Esophagus (tissue), 2 donors: ENCODE measurements at regions not wholly inside any gene's neighbourhood (a gene's known extent, or its start where the extent isn't known, plus 50 kb on each side); places are given as distances from the start of the nearest gene placed in this dataset.

Experiments used
- H3K27ac ChIP-seq, 2 donors: one replicate each; pipeline ENCODE4 v1.5.1; 2013; ENCODE audit warnings: low read depth in 2 of 2, mild to moderate bottlenecking in 2 of 2, inconsistent platforms in 1 of 2, low read length in 1 of 2, moderate library complexity in 1 of 2
- H3K27me3 ChIP-seq, 2 donors: one replicate each; pipeline ENCODE4 v1.6.1; 2013; ENCODE audit warnings: low read length in 2 of 2, control low read depth in 1 of 2, mild to moderate bottlenecking in 1 of 2; ENCODE audit not compliant: insufficient read depth in 2 of 2, control insufficient read depth in 1 of 2
- H3K36me3 ChIP-seq, 2 donors: one replicate each; pipeline ENCODE4 v1.6.1; 2013; ENCODE audit warnings: low read length in 1 of 2; ENCODE audit not compliant: control insufficient read depth in 2 of 2, insufficient read depth in 2 of 2
- H3K4me1 ChIP-seq, 2 donors: one replicate each; pipeline ENCODE4 v1.6.1; 2013; ENCODE audit warnings: low read length in 1 of 2; ENCODE audit not compliant: control insufficient read depth in 2 of 2, insufficient read depth in 2 of 2
- H3K4me3 ChIP-seq, 2 donors: one replicate each; pipeline ENCODE4 v1.5.1; 2013; ENCODE audit warnings: low read length in 2 of 2, mild to moderate bottlenecking in 2 of 2, low read depth in 1 of 2, moderate library complexity in 1 of 2
- H3K9me3 ChIP-seq, 2 donors: one replicate each; pipeline ENCODE4 v1.6.1; 2013; ENCODE audit warnings: mild to moderate bottlenecking in 2 of 2, low read depth in 1 of 2, low read length in 1 of 2, moderate library complexity in 1 of 2; ENCODE audit not compliant: control insufficient read depth in 2 of 2, insufficient read depth in 1 of 2
- WGBS, 2 donors: extraction: QIAGEN DNeasy Blood & Tissue Kit; methylation state at CpG; one replicate each; pipeline ENCODE4 v1.1.7; 2013; 5-methylcytosine and 5-hydroxymethylcytosine counted together
- donor health status: healthy with polysubstance abuse.
- donor health status: Bipolar disorder and iron deficiency.

GRCh38 chr4:132998585-132999230 lies 150.4 kb upstream of the PCDH10 start:
- Histone ChIP-seq H3K9me3 (peaks cover 3 to 4% of the 10 kb centered on the region in 2 donors), H3K4me1 (no peaks in the 10 kb centered on the region), H3K27me3 (no peaks in the 10 kb centered on the region), H3K36me3 (no peaks in the 10 kb centered on the region), H3K27ac (no peak overlapping the region), H3K4me3 (no peak overlapping the region)
- WGBS, 2 donors, result 89 to 93% methylated on average over 2 of the region's 2 CpGs

- 48 to 49% methylated on average over 3 of the region's 3 CpGs for WGBS, 2 donors
- Histone ChIP-seq H3K4me1 (no peaks in the 10 kb centered on the region), H3K9me3 (peaks cover 3 to 4% of the 10 kb centered on the region in 2 donors), H3K27me3 (no peaks in the 10 kb centered on the region), H3K27ac (no peak overlapping the region), H3K36me3 (no peaks in the 10 kb centered on the region), H3K4me3 (no peak overlapping the region)
Observed at GRCh38 chr4:133000012-133000411, 149.1 kb upstream of the PCDH10 start.

GRCh38 chr4:133003169-133003568 lies 145.9 kb upstream of the PCDH10 start:
- Histone ChIP-seq H3K4me1 (no peaks in the 10 kb centered on the region), H3K36me3 (no peaks in the 10 kb centered on the region), H3K4me3 (no peak overlapping the region), H3K27me3 (no peaks in the 10 kb centered on the region), H3K9me3 (peaks cover 3 to 4% of the 10 kb centered on the region in 2 donors), H3K27ac (no peak overlapping the region)
- 94 to 95% methylated on average over 6 of the region's 6 CpGs for WGBS, 2 donors

GRCh38 chr4:133014473-133015135 lies 134.5 kb upstream of the PCDH10 start:
- no peak overlapping the region for H3K27ac ChIP-seq

GRCh38 chr4:133045288-133045687 lies 103.8 kb upstream of the PCDH10 start:
- Histone ChIP-seq H3K4me3 (no peak overlapping the region), H3K27ac (no peak overlapping the region), H3K36me3 (no peaks in the 10 kb centered on the region), H3K9me3 (peaks cover 0 to 4% of the 10 kb centered on the region in 2 donors), H3K4me1 (no peaks in the 10 kb centered on the region), H3K27me3 (no peaks in the 10 kb centered on the region)
- WGBS, 2 donors, result 81 to 83% methylated on average over 1 of the region's 1 CpG

More at GRCh38 chr4:133014473-133015135, 134.5 kb upstream of the PCDH10 start:
- WGBS, 2 donors, result 32 to 33% methylated on average over 3 of the region's 3 CpGs
- Histone ChIP-seq H3K4me3 (no peak overlapping the region), H3K9me3 (no peaks in the 10 kb centered on the region), H3K27me3 (no peaks in the 10 kb centered on the region), H3K4me1 (no peaks in the 10 kb centered on the region), H3K36me3 (no peaks in the 10 kb centered on the region)

GRCh38 chr4:133046156-133046555 lies 102.9 kb upstream of the PCDH10 start:
- no peaks in the 10 kb centered on the region for H3K27me3 ChIP-seq
- no peak overlapping the region for H3K4me3 ChIP-seq
- H3K27ac ChIP-seq, result no peak overlapping the region
- WGBS, 2 donors, result 70 to 78% methylated on average over 4 of the region's 4 CpGs
- H3K9me3 ChIP-seq, result peaks cover 0 to 4% of the 10 kb centered on the region in 2 donors
- H3K4me1 ChIP-seq, result no peaks in the 10 kb centered on the region
- no peaks in the 10 kb centered on the region for H3K36me3 ChIP-seq

- no peaks in the 10 kb centered on the region for H3K36me3 ChIP-seq
- 59 to 60% methylated on average over 2 of the region's 2 CpGs for WGBS, 2 donors
- no peaks in the 10 kb centered on the region for H3K27me3 ChIP-seq
- no peak overlapping the region for H3K27ac ChIP-seq
- H3K4me3 ChIP-seq, result no peak overlapping the region
- H3K4me1 ChIP-seq, result no peaks in the 10 kb centered on the region
- peaks cover 0 to 2% of the 10 kb centered on the region in 2 donors for H3K9me3 ChIP-seq
Observed at GRCh38 chr4:133058701-133059100, 90.4 kb upstream of the PCDH10 start.

GRCh38 chr4:133059117-133059516 lies 90.0 kb upstream of the PCDH10 start:
- Histone ChIP-seq H3K27ac (no peak overlapping the region), H3K27me3 (no peaks in the 10 kb centered on the region), H3K36me3 (no peaks in the 10 kb centered on the region), H3K9me3 (peaks cover 0 to 2% of the 10 kb centered on the region in 2 donors), H3K4me3 (no peak overlapping the region), H3K4me1 (no peaks in the 10 kb centered on the region)
- 64 to 70% methylated on average over 7 of the region's 7 CpGs for WGBS, 2 donors

GRCh38 chr4:133062851-133063250 lies 86.2 kb upstream of the PCDH10 start:
- Histone ChIP-seq H3K27me3 (no peaks in the 10 kb centered on the region), H3K9me3 (peaks cover 0 to 2% of the 10 kb centered on the region in 2 donors), H3K4me1 (no peaks in the 10 kb centered on the region)

GRCh38 chr4:133068083-133068482 lies 81.0 kb upstream of the PCDH10 start:
- H3K27me3 ChIP-seq, result no peaks in the 10 kb centered on the region
- H3K4me1 ChIP-seq, result no peaks in the 10 kb centered on the region
- 50 to 57% methylated on average over 2 of the region's 2 CpGs for WGBS, 2 donors
- peaks cover 0 to 5% of the 10 kb centered on the region in 2 donors for H3K9me3 ChIP-seq
- no peak overlapping the region for H3K4me3 ChIP-seq
- no peak overlapping the region for H3K27ac ChIP-seq
- H3K36me3 ChIP-seq, result no peaks in the 10 kb centered on the region

More at GRCh38 chr4:133062851-133063250, 86.2 kb upstream of the PCDH10 start:
- Histone ChIP-seq H3K36me3 (no peaks in the 10 kb centered on the region), H3K4me3 (no peak overlapping the region), H3K27ac (no peak overlapping the region)
- 58 to 70% methylated on average over 1 of the region's 1 CpG for WGBS, 2 donors
